Activated CD4-positive, alpha-beta T cell treated with anti-CD3 and anti-CD28 coated beads, Interleukin-2, amount 50 U/mL, for 4 hours (primary cell): ENCODE measurements at regions not wholly inside any gene's neighbourhood (a gene's known extent, or its start where the extent isn't known, plus 50 kb on each side); places are given as distances from the start of the nearest gene placed in this dataset.
"Not testable (repeated sequence)": the region's sequence is repeated elsewhere in the genome, so short reads cannot be mapped to it uniquely, and the experiment has no call there.

ENCODE experiments used
- DNase-seq, 2 experiments: peaks; one replicate each; pipeline ENCODE4 v3.0.0-alpha.2; 2020

GRCh38 chr2:57373530-57373929, 673.1 kb upstream of the VRK2 start:
- DNase-seq = no peak

- DNase-seq = no peak
Measured at GRCh38 chr2:57376985-57377384, 669.6 kb upstream of the VRK2 start.

- DNase-seq = no peak
Measured at GRCh38 chr2:57386305-57386704, 660.3 kb upstream of the VRK2 start.

- no peak for DNase-seq
Measured at GRCh38 chr2:57396355-57397098, 650.1 kb upstream of the VRK2 start.

- DNase-seq = no peak
Measured at GRCh38 chr2:57397550-57398360, 648.9 kb upstream of the VRK2 start.

- no peak for DNase-seq
Measured at GRCh38 chr2:57399057-57399456, 647.5 kb upstream of the VRK2 start.

GRCh38 chr2:57402096-57402495, 644.5 kb upstream of the VRK2 start:
- DNase-seq = no peak

- DNase-seq = no peak
Measured at GRCh38 chr2:57402755-57403154, 643.9 kb upstream of the VRK2 start.

GRCh38 chr2:57407772-57408201, 638.8 kb upstream of the VRK2 start:
- DNase-seq = no peak

GRCh38 chr2:57408587-57408986, 638.0 kb upstream of the VRK2 start:
- no peak for DNase-seq

GRCh38 chr2:57417007-57417406, 629.6 kb upstream of the VRK2 start:
- no peak for DNase-seq

GRCh38 chr2:57418859-57419346, 627.7 kb upstream of the VRK2 start:
- DNase-seq = not testable (repeated sequence)

- no peak for DNase-seq
Measured at GRCh38 chr2:57429831-57430230, 616.8 kb upstream of the VRK2 start.

GRCh38 chr2:57432528-57432927, 614.1 kb upstream of the VRK2 start:
- no peak for DNase-seq

GRCh38 chr2:57434441-57434840, 612.2 kb upstream of the VRK2 start:
- no peak for DNase-seq

- no peak for DNase-seq
Measured at GRCh38 chr2:57434972-57435371, 611.6 kb upstream of the VRK2 start.

GRCh38 chr2:57437077-57437476, 609.5 kb upstream of the VRK2 start:
- no peak for DNase-seq

GRCh38 chr2:57440437-57440836, 606.2 kb upstream of the VRK2 start:
- no peak for DNase-seq

- DNase-seq = no peak
Measured at GRCh38 chr2:57443086-57443485, 603.5 kb upstream of the VRK2 start.

GRCh38 chr2:57443973-57444521, 602.6 kb upstream of the VRK2 start:
- DNase-seq = no peak

GRCh38 chr2:57444752-57445430, 601.7 kb upstream of the VRK2 start:
- no peak for DNase-seq

GRCh38 chr2:57448816-57449215, 597.8 kb upstream of the VRK2 start:
- no peak for DNase-seq

GRCh38 chr2:57450170-57450569, 596.4 kb upstream of the VRK2 start:
- DNase-seq = no peak
